Chondrocyte (in vitro differentiated cells): ENCODE measurements at regions not wholly inside any gene's neighbourhood (a gene's known extent, or its start where the extent isn't known, plus 50 kb on each side); places are given as distances from the start of the nearest gene placed in this dataset.

Experiments used
- DNase-seq: peaks from one replicate; pipeline ENCODE4 v3.0.0; 2021; ENCODE audit warnings: mixed read lengths, low spot score
- H3K27ac Mint-ChIP-seq: one replicate; pipeline ENCODE4 v1.8.0; 2021; ENCODE audit warnings: mild to moderate bottlenecking, moderate library complexity, mixed read lengths; ENCODE audit not compliant: unreplicated experiment
- H3K27me3 Mint-ChIP-seq: 2 replicates; pipeline ENCODE4 v1.8.0; 2021; ENCODE audit warnings: low read depth, mixed read lengths
- H3K36me3 Mint-ChIP-seq: 2 replicates; pipeline ENCODE4 v1.8.0; 2021; ENCODE audit warnings: low read depth, mixed read lengths
- H3K4me1 Mint-ChIP-seq: 2 replicates; pipeline ENCODE4 v1.8.0; 2021; ENCODE audit warnings: low read depth, mild to moderate bottlenecking, mixed read lengths
- H3K4me3 Mint-ChIP-seq: one replicate; pipeline ENCODE4 v1.8.0; 2021; ENCODE audit warnings: mild to moderate bottlenecking, moderate library complexity, mixed read lengths; ENCODE audit not compliant: unreplicated experiment
- H3K9me3 Mint-ChIP-seq: 2 replicates; pipeline ENCODE4 v1.8.0; 2021; ENCODE audit warnings: low read depth, mixed read lengths
- CTCF ChIP-seq: fragments of 200-600 bp; sonication (generic); IDR thresholded peaks from 2 replicates; pipeline ENCODE4 v1.5.0; 2021; ENCODE audit warnings: antibody characterized with exemption, mild to moderate bottlenecking, moderate library complexity

GRCh38 chr1:177466286-177466685, 295.5 kb downstream of the BRINP2 start:
- Mint-ChIP-seq H3K4me1 (no peaks in the 10 kb centered on the region), H3K27me3 (peaks cover 6% of the 10 kb centered on the region), H3K36me3 (no peaks in the 10 kb centered on the region)

GRCh38 chr1:177464686-177465085, 293.9 kb downstream of the BRINP2 start:
- H3K27me3 Mint-ChIP-seq, result peaks cover 4% of the 10 kb centered on the region
- TF ChIP-seq CTCF, result no peak

More at GRCh38 chr1:177466286-177466685, 295.5 kb downstream of the BRINP2 start:
- TF ChIP-seq CTCF, result no peak
- Mint-ChIP-seq H3K27ac (no peak overlapping the region), H3K4me3 (no peak overlapping the region), H3K9me3 (no peaks in the 10 kb centered on the region)
- no peak for DNase-seq

GRCh38 chr1:177451191-177451590, 280.4 kb downstream of the BRINP2 start:
- H3K27ac Mint-ChIP-seq, result no peak overlapping the region
- no peak for DNase-seq
- TF ChIP-seq CTCF, result no peak
- H3K4me1 Mint-ChIP-seq, result no peaks in the 10 kb centered on the region
- H3K4me3 Mint-ChIP-seq, result no peak overlapping the region
- H3K9me3 Mint-ChIP-seq, result no peaks in the 10 kb centered on the region
- H3K36me3 Mint-ChIP-seq, result no peaks in the 10 kb centered on the region
- H3K27me3 Mint-ChIP-seq, result peaks cover 6% of the 10 kb centered on the region

More at GRCh38 chr1:177464686-177465085, 293.9 kb downstream of the BRINP2 start:
- H3K9me3 Mint-ChIP-seq, result no peaks in the 10 kb centered on the region
- H3K27ac Mint-ChIP-seq, result no peak overlapping the region
- no peaks in the 10 kb centered on the region for H3K36me3 Mint-ChIP-seq
- H3K4me1 Mint-ChIP-seq, result no peaks in the 10 kb centered on the region
- H3K4me3 Mint-ChIP-seq, result no peak overlapping the region
- no peak for DNase-seq

- no peaks in the 10 kb centered on the region for H3K36me3 Mint-ChIP-seq
- no peak for TF ChIP-seq CTCF
- H3K4me3 Mint-ChIP-seq, result no peak overlapping the region
- no peaks in the 10 kb centered on the region for H3K4me1 Mint-ChIP-seq
- H3K27me3 Mint-ChIP-seq, result peaks cover 17% of the 10 kb centered on the region
- H3K9me3 Mint-ChIP-seq, result no peaks in the 10 kb centered on the region
- no peak overlapping the region for H3K27ac Mint-ChIP-seq
- no peak for DNase-seq
Measured at GRCh38 chr1:177448652-177449357, 278.0 kb downstream of the BRINP2 start.

- H3K27me3 Mint-ChIP-seq, result peaks cover 23% of the 10 kb centered on the region
- no peak for TF ChIP-seq CTCF
- H3K4me3 Mint-ChIP-seq, result no peak overlapping the region
- no peaks in the 10 kb centered on the region for H3K9me3 Mint-ChIP-seq
- DNase-seq, result no peak
- H3K36me3 Mint-ChIP-seq, result no peaks in the 10 kb centered on the region
- no peaks in the 10 kb centered on the region for H3K4me1 Mint-ChIP-seq
- no peak overlapping the region for H3K27ac Mint-ChIP-seq
Measured at GRCh38 chr1:177448036-177448615, 277.4 kb downstream of the BRINP2 start.
